ENCODE measurements at regions not wholly inside any gene's neighbourhood (a gene's known extent, or its start where the extent isn't known, plus 50 kb on each side); places are given as distances from the start of the nearest gene placed in this dataset.

DNA sequence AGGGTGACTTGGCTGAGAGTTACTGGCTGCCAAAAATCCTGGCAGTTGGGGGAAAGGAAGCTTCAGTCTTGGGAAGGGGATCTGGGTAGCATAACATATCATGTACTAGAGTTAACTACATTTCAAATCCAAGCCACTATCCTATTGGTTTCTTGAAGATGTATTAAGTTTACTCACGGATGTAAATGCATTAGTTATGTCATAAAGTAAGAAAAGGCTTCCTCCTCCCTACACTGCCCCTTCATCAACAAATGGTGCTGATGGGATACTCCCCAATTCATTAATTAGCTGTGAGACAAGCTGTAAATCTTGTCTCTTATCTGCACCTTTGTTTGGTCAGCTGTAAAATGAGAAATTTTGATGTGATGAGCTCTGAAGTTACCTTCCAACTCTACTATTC is 150.1 kb upstream of the SOX5 start:
- Histone ChIP-seq H3K23ac (ENCODE audit: low read depth, low read length, poor library complexity) (no peak overlapping the region), H3K36me3 (replicated peaks in 1 of 2; ENCODE audit: control insufficient read depth in 2 of 2, insufficient read depth in 2 of 2, low read length in 2 of 2) (no peaks in the 10 kb centered on the region), H3K79me1 (ENCODE audit: low read depth, low read length) (no peaks in the 10 kb centered on the region), H2BK12ac (ENCODE audit: low read length) (no peak overlapping the region), H3K4me2 (ENCODE audit: insufficient read depth, low read length, poor library complexity, severe bottlenecking) (no peak overlapping the region), H2BK5ac (ENCODE audit: low read length) (no peak overlapping the region), H2AFZ (ENCODE audit: low read length) (no peak overlapping the region), H4K91ac (ENCODE audit: low read depth, low read length, poor library complexity) (no peak overlapping the region), H3K18ac (ENCODE audit: low read length) (no peak overlapping the region), H3K27me3 (ENCODE audit: control insufficient read depth in 3 of 3, insufficient read depth in 3 of 3, low read depth in 1 of 3, low read length in 3 of 3) (no peaks in the 10 kb centered on the region), H3K27ac (replicated peaks; ENCODE audit: low read length) (no peak overlapping the region), H3K9ac (ENCODE audit: low read depth, low read length, poor library complexity) (no peak overlapping the region), H2BK15ac (ENCODE audit: low read length) (no peak overlapping the region), H4K8ac (ENCODE audit: low read depth, low read length) (no peak overlapping the region), H3K4me1 (ENCODE audit: control insufficient read depth in 2 of 2, insufficient read depth in 1 of 2, low read depth in 1 of 2, low read length in 2 of 2) (no peaks in the 10 kb centered on the region), H3K4me3 (ENCODE audit: low read length in 2 of 2) (no peak overlapping the region), H3K9me3 (replicated peaks in 1 of 2; ENCODE audit: control insufficient read depth in 2 of 2, insufficient read depth in 1 of 2, low read depth in 1 of 2, low read length in 2 of 2) (peaks cover 0 to 3% of the 10 kb centered on the region in 2 donors), H2AK5ac (ENCODE audit: low read depth, low read length) (no peak overlapping the region), H3K14ac (ENCODE audit: low read length) (no peak overlapping the region), H3K4ac (ENCODE audit: low read length) (no peak overlapping the region), H2BK120ac (ENCODE audit: low read depth, low read length) (no peak overlapping the region)
- no peak for DNase-seq (ENCODE audit: low spot score)
- WGBS, 2 donors (ENCODE audit: extremely low coverage in 2 of 2, insufficient read length in 2 of 2, insufficient replicate concordance in 1 of 2), result no CpG with 5 or more reads among the region's 1 CpG

DNA sequence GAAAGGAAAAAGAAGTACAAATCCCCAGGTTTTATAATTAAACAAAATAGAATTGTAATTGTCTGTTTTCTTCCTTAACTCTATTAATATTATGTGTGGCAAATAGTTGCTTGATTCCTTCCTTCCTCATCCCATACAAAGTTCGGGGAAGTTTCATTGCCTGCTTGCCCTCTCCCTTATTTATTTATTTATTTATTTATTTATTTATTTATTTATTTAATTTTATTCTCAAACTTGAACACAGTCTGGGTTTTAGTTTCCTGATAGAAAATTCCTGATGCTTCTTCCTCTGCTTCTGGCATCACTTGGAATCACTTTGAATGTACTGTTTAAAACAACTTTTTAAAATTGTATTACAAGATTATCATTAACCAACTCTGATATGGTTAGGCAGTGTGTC is 145.8 kb upstream of the SOX5 start:
- WGBS, 2 donors (ENCODE audit: extremely low coverage in 2 of 2, insufficient read length in 2 of 2, insufficient replicate concordance in 1 of 2), result no CpG with 5 or more reads among the region's 1 CpG
- H2BK12ac ChIP-seq (ENCODE audit: low read length), result no peak overlapping the region
- no peak overlapping the region for H2BK120ac ChIP-seq (ENCODE audit: low read depth, low read length)
- H3K14ac ChIP-seq (ENCODE audit: low read length), result no peak overlapping the region
- H4K91ac ChIP-seq (ENCODE audit: low read depth, low read length, poor library complexity), result no peak overlapping the region
- no peak overlapping the region for H4K8ac ChIP-seq (ENCODE audit: low read depth, low read length)
- no peaks in the 10 kb centered on the region for H3K27me3 ChIP-seq (ENCODE audit: control insufficient read depth in 3 of 3, insufficient read depth in 3 of 3, low read depth in 1 of 3, low read length in 3 of 3)
- H2AFZ ChIP-seq (ENCODE audit: low read length), result no peak overlapping the region
- no peaks in the 10 kb centered on the region for H3K79me1 ChIP-seq (ENCODE audit: low read depth, low read length)
- H3K4me2 ChIP-seq (ENCODE audit: insufficient read depth, low read length, poor library complexity, severe bottlenecking), result no peak overlapping the region
- no peaks in the 10 kb centered on the region for H3K36me3 ChIP-seq (replicated peaks in 1 of 2; ENCODE audit: control insufficient read depth in 2 of 2, insufficient read depth in 2 of 2, low read length in 2 of 2)
- no peak overlapping the region for H2AK5ac ChIP-seq (ENCODE audit: low read depth, low read length)
- no peak overlapping the region for H3K4me3 ChIP-seq (ENCODE audit: low read length in 2 of 2)
- no peaks in the 10 kb centered on the region for H3K9me3 ChIP-seq (replicated peaks in 1 of 2; ENCODE audit: control insufficient read depth in 2 of 2, insufficient read depth in 1 of 2, low read depth in 1 of 2, low read length in 2 of 2)
- no peak for DNase-seq (ENCODE audit: low spot score)
- no peak overlapping the region for H2BK15ac ChIP-seq (ENCODE audit: low read length)
- no peak overlapping the region for H3K23ac ChIP-seq (ENCODE audit: low read depth, low read length, poor library complexity)
- no peak overlapping the region for H3K18ac ChIP-seq (ENCODE audit: low read length)
- no peak overlapping the region for H3K9ac ChIP-seq (ENCODE audit: low read depth, low read length, poor library complexity)
- H3K4me1 ChIP-seq (ENCODE audit: control insufficient read depth in 2 of 2, insufficient read depth in 1 of 2, low read depth in 1 of 2, low read length in 2 of 2), result no peaks in the 10 kb centered on the region
- no peak overlapping the region for H3K4ac ChIP-seq (ENCODE audit: low read length)
- H3K27ac ChIP-seq (replicated peaks; ENCODE audit: low read length), result no peak overlapping the region
- H2BK5ac ChIP-seq (ENCODE audit: low read length), result no peak overlapping the region

DNA sequence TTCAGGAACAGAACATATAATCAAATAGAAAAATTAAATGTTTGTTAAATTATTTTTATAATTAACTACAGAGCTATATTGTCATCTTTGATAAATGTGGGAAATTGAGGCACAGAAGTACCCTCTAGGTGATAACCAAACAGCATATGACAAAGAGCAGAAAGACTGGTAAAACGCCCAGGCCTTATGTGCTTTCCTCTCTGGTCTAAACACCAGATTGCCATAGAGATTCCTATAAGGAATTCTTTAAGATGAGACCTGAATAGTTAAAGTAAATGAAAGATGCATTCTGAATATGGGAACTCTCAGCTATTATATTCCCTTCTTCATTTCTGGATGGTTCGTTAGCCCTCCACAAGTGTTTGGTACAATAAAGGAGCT is 140.0 kb upstream of the SOX5 start:
- Histone ChIP-seq H3K4me1 (ENCODE audit: control insufficient read depth in 2 of 2, insufficient read depth in 1 of 2, low read depth in 1 of 2, low read length in 2 of 2) (no peaks in the 10 kb centered on the region), H3K18ac (ENCODE audit: low read length) (no peak overlapping the region), H2AFZ (ENCODE audit: low read length) (no peak overlapping the region), H3K4me3 (ENCODE audit: low read length in 2 of 2) (no peak overlapping the region), H3K4ac (ENCODE audit: low read length) (no peak overlapping the region), H3K9me3 (replicated peaks in 1 of 2; ENCODE audit: control insufficient read depth in 2 of 2, insufficient read depth in 1 of 2, low read depth in 1 of 2, low read length in 2 of 2) (no peaks in the 10 kb centered on the region), H3K4me2 (ENCODE audit: insufficient read depth, low read length, poor library complexity, severe bottlenecking) (no peak overlapping the region), H4K91ac (ENCODE audit: low read depth, low read length, poor library complexity) (no peak overlapping the region), H2AK5ac (ENCODE audit: low read depth, low read length) (no peak overlapping the region), H2BK120ac (ENCODE audit: low read depth, low read length) (no peak overlapping the region), H2BK15ac (ENCODE audit: low read length) (no peak overlapping the region), H4K8ac (ENCODE audit: low read depth, low read length) (no peak overlapping the region), H3K14ac (ENCODE audit: low read length) (no peak overlapping the region), H3K27me3 (ENCODE audit: control insufficient read depth in 3 of 3, insufficient read depth in 3 of 3, low read depth in 1 of 3, low read length in 3 of 3) (no peaks in the 10 kb centered on the region), H3K27ac (replicated peaks; ENCODE audit: low read length) (no peak overlapping the region), H3K79me1 (ENCODE audit: low read depth, low read length) (no peaks in the 10 kb centered on the region), H2BK5ac (ENCODE audit: low read length) (no peak overlapping the region), H3K23ac (ENCODE audit: low read depth, low read length, poor library complexity) (no peak overlapping the region), H3K36me3 (replicated peaks in 1 of 2; ENCODE audit: control insufficient read depth in 2 of 2, insufficient read depth in 2 of 2, low read length in 2 of 2) (no peaks in the 10 kb centered on the region), H2BK12ac (ENCODE audit: low read length) (no peak overlapping the region), H3K9ac (ENCODE audit: low read depth, low read length, poor library complexity) (no peak overlapping the region)
- no CpG with 5 or more reads among the region's 2 CpGs for WGBS, 2 donors (ENCODE audit: extremely low coverage in 2 of 2, insufficient read length in 2 of 2, insufficient replicate concordance in 1 of 2)
- DNase-seq (ENCODE audit: low spot score), result no peak

DNA sequence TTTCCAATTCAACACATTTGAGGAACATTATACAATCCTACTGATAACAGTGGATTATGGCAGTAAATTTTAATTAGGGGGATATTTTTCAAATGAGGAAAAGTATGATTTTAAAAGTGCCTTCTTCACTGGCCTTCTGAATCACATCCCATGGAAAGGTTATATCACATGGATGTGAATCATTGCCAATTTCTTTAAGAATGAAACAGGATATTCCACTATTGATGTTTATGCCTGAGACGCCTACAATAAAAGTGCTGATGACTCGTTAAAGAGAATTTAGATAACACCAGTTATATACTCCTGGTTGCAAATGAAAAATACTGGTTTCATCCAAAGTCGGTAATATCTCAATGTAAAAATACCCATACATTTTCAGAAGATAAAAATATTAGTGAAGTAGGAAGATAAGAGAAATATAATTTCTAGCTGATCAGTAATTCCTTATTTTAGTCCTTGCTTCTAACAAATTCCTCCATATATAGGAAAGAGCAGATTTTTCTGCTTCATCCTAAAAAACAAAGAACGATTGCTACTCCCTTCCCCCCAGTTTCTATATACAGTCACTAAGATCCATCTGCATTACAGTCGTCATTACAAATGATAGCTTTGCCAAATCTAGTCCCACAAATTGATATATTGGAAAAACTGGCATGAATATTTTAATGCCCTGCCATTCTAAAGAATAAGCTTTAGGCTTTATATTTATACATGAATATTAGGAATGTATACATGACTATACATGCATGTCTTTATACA is 139.5 kb upstream of the SOX5 start:
- no peak overlapping the region for H4K91ac ChIP-seq (ENCODE audit: low read depth, low read length, poor library complexity)
- H4K8ac ChIP-seq (ENCODE audit: low read depth, low read length), result no peak overlapping the region
- WGBS, 2 donors (ENCODE audit: extremely low coverage in 2 of 2, insufficient read length in 2 of 2, insufficient replicate concordance in 1 of 2), result no CpG with 5 or more reads among the region's 5 CpGs
- H3K27ac ChIP-seq (replicated peaks; ENCODE audit: low read length), result no peak overlapping the region
- no peak overlapping the region for H3K4me2 ChIP-seq (ENCODE audit: insufficient read depth, low read length, poor library complexity, severe bottlenecking)
- DNase-seq (ENCODE audit: low spot score), result no peak
- H3K9me3 ChIP-seq (replicated peaks in 1 of 2; ENCODE audit: control insufficient read depth in 2 of 2, insufficient read depth in 1 of 2, low read depth in 1 of 2, low read length in 2 of 2), result no peaks in the 10 kb centered on the region
- no peak overlapping the region for H2BK12ac ChIP-seq (ENCODE audit: low read length)
- no peak overlapping the region for H2AFZ ChIP-seq (ENCODE audit: low read length)
- H3K4me1 ChIP-seq (ENCODE audit: control insufficient read depth in 2 of 2, insufficient read depth in 1 of 2, low read depth in 1 of 2, low read length in 2 of 2), result no peaks in the 10 kb centered on the region
- H2BK15ac ChIP-seq (ENCODE audit: low read length), result no peak overlapping the region
- no peak overlapping the region for H3K14ac ChIP-seq (ENCODE audit: low read length)
- H3K4ac ChIP-seq (ENCODE audit: low read length), result no peak overlapping the region
- no peak overlapping the region for H3K18ac ChIP-seq (ENCODE audit: low read length)
- H2BK120ac ChIP-seq (ENCODE audit: low read depth, low read length), result no peak overlapping the region
- no peak overlapping the region for H3K4me3 ChIP-seq (ENCODE audit: low read length in 2 of 2)
- no peak overlapping the region for H2BK5ac ChIP-seq (ENCODE audit: low read length)
- no peaks in the 10 kb centered on the region for H3K27me3 ChIP-seq (ENCODE audit: control insufficient read depth in 3 of 3, insufficient read depth in 3 of 3, low read depth in 1 of 3, low read length in 3 of 3)
- H3K36me3 ChIP-seq (replicated peaks in 1 of 2; ENCODE audit: control insufficient read depth in 2 of 2, insufficient read depth in 2 of 2, low read length in 2 of 2), result no peaks in the 10 kb centered on the region
- no peaks in the 10 kb centered on the region for H3K79me1 ChIP-seq (ENCODE audit: low read depth, low read length)
- H3K9ac ChIP-seq (ENCODE audit: low read depth, low read length, poor library complexity), result no peak overlapping the region
- no peak overlapping the region for H2AK5ac ChIP-seq (ENCODE audit: low read depth, low read length)
- no peak overlapping the region for H3K23ac ChIP-seq (ENCODE audit: low read depth, low read length, poor library complexity)
